Gastrocnemius medialis (tissue), 4 donors: ENCODE measurements at regions not wholly inside any gene's neighbourhood (a gene's known extent, or its start where the extent isn't known, plus 50 kb on each side); places are given as distances from the start of the nearest gene placed in this dataset.

Source experiments
- ATAC-seq, 2 donors: fragments of 150-250 bp; one replicate each; pipeline ENCODE4 v1.9.1; 2016
- DNase-seq, 2 donors: peaks; one replicate each; pipeline ENCODE4 v3.0.0-alpha.2; 2019
- H3K27ac ChIP-seq, 4 donors: fragments of 200-600 bp; sonication (generic); 1 replicate in 1 of 4; 2 replicates in 3 of 4; pipeline ENCODE4 v1.5.1; 2016 to 2018; ENCODE audit warnings: mild to moderate bottlenecking in 2 of 4, moderate library complexity in 1 of 4
- H3K27me3 ChIP-seq, 3 donors: fragments of 200-600 bp; sonication (generic) in 2 of 3; 1 replicate in 1 of 3; 2 replicates in 2 of 3; pipeline versions ENCODE4 v1.5.1 to v1.6.0; 2016 to 2019; ENCODE audit warnings: mild to moderate bottlenecking in 1 of 3, moderate library complexity in 1 of 3
- H3K36me3 ChIP-seq, 2 donors: fragments of 200-600 bp; sonication (generic) in 1 of 2; one replicate each; pipeline ENCODE4 v1.5.1; 2017 to 2018
- H3K4me1 ChIP-seq, 2 donors: fragments of 200-600 bp; sonication (generic) in 1 of 2; one replicate each; pipeline ENCODE4 v1.5.1; 2016 to 2017; ENCODE audit warnings: mild to moderate bottlenecking in 2 of 2
- H3K4me3 ChIP-seq, 4 donors: fragments of 200-600 bp; sonication (generic) in 3 of 4; 1 replicate in 1 of 4; 2 replicates in 3 of 4; pipeline ENCODE4 v1.5.1; 2016 to 2019; ENCODE audit warnings: mild to moderate bottlenecking in 2 of 4
- H3K9me3 ChIP-seq, 3 donors: fragments of 200-600 bp; sonication (generic) in 2 of 3; 1 replicate in 1 of 3; 2 replicates in 2 of 3; pipeline ENCODE4 v1.5.1; 2016 to 2019
- POLR2A ChIP-seq, 2 donors: fragments of 450-650 bp; IDR thresholded peaks; one replicate each; pipeline ENCODE4 v1.6.1; 2017; ENCODE audit warnings: antibody characterized with exemption in 2 of 2, mild to moderate bottlenecking in 2 of 2, moderate library complexity in 2 of 2
- in situ Hi-C, 4 donors: fragments of 200-750 bp; cut with MboI; loops; one replicate each; pipeline versions ENCODE4 v1.15.0 to v1.8.0; 2017; ENCODE audit warnings: low sequenced_read_pairs in 4 of 4
- intact Hi-C: fragments of 100-400 bp; cut with DNase I; formaldehyde crosslinking; loops from one replicate; pipeline ENCODE4 v1.15.1; 2023; ENCODE audit warnings: low total_unique reads
- TF ChIP-seq, protein P1 (sequence below), 5 experiments: fragments of 450-650 bp in 3 of 5; fragments of 200-600 bp in 2 of 5; sonication (generic) in 2 of 5; IDR thresholded peaks in 4 of 5; conservative IDR thresholded peaks in 1 of 5; 1 replicate in 4 of 5; 2 replicates in 1 of 5; pipeline ENCODE4 v1.5.1; 2016 to 2019; ENCODE audit warnings: antibody characterized with exemption in 5 of 5, mild to moderate bottlenecking in 3 of 5, moderate library complexity in 3 of 5

DNA sequence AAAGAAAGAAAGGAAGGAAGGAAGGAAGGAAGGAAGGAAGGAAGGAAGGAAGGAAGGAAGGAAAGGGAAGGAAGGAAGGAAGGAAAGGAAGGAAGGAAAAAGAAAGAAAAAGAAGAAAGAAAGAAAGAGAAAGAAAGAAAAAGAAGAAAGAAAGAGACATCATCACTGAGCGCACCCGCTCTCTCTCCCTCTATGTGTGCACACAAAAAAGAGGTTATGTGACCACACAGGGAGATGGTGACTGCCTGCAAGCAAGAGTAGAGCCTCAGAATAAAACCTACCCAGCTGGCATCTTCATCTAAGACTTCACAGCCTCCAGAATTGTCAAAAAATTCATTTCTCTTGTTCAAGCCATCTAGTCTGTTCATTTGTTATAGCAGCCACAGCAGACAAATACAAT, 1307.4 kb upstream of the ACVR2A start:
- TF ChIP-seq, protein P1, sequence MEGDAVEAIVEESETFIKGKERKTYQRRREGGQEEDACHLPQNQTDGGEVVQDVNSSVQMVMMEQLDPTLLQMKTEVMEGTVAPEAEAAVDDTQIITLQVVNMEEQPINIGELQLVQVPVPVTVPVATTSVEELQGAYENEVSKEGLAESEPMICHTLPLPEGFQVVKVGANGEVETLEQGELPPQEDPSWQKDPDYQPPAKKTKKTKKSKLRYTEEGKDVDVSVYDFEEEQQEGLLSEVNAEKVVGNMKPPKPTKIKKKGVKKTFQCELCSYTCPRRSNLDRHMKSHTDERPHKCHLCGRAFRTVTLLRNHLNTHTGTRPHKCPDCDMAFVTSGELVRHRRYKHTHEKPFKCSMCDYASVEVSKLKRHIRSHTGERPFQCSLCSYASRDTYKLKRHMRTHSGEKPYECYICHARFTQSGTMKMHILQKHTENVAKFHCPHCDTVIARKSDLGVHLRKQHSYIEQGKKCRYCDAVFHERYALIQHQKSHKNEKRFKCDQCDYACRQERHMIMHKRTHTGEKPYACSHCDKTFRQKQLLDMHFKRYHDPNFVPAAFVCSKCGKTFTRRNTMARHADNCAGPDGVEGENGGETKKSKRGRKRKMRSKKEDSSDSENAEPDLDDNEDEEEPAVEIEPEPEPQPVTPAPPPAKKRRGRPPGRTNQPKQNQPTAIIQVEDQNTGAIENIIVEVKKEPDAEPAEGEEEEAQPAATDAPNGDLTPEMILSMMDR (IDR thresholded peaks at IDR 0.05 in 4 of 5, conservative IDR thresholded peaks at IDR 0.05 in 1 of 5) = no peak
- no peak for TF ChIP-seq POLR2A (IDR thresholded peaks at IDR 0.05)
- intact Hi-C loops = no loop called here
- Histone ChIP-seq H3K4me1 (no peaks in the 10 kb centered on the region), H3K36me3 (no peaks in the 10 kb centered on the region), H3K9me3 (no peaks in the 10 kb centered on the region), H3K4me3 (no peak overlapping the region), H3K27me3 (no peaks in the 10 kb centered on the region), H3K27ac (no peak overlapping the region)
- no peak for ATAC-seq
- no peak for DNase-seq
- in situ Hi-C loops = no loop called here

DNA sequence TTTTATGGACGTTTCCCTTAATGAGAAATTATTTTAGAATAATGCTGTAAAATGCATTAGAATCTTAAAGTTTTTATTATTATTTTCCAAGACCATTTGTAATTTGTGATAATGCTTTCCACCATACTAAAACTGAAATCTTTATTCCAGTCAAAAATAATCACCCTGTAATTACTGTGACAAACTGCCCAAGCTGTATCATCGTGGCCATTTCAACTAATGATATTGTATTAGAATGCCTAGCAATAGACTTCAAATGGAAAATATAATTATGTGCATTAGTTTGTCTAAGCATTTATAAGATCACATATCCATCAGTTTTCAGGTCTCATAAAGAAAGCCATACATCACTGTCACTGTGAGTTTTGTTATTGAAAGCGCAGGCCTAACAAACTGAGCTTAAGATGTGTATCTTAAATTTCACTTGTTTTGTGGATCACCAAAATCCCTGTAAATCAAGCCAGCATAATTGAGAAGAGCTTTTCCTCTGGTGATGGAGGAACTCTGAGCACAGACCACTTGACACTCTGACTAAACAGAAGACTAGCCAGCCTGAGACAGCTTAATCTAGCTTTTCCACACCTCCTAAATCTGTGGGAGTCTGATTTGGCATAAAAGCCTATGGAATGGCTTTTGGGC, 1312.2 kb upstream of the ACVR2A start:
- no peak for TF ChIP-seq POLR2A (IDR thresholded peaks at IDR 0.05)
- TF ChIP-seq, protein P1 (IDR thresholded peaks at IDR 0.05 in 4 of 5, conservative IDR thresholded peaks at IDR 0.05 in 1 of 5) = no peak

DNA sequence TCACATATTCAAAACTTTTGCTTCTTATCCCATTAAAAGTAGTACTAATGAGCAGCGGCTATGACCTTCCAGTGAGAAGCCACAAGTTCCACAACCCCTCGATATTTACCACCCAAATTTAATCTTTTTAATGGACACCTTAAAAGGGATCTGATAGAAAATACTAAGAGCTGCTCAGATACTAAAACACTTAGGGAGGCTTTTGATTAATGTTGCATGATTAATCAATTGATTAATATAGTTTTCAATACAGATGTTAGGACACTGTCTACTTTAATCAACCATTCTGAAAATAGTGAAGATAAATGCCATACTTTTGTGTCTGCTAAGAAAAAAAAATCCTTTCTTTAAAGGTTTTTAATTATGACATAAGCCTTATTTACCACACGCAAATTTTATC, 1312.8 kb upstream of the ACVR2A start:
- in situ Hi-C loops = no loop called here
- Histone ChIP-seq H3K27ac (no peak overlapping the region), H3K4me3 (no peak overlapping the region), H3K36me3 (no peaks in the 10 kb centered on the region), H3K4me1 (no peaks in the 10 kb centered on the region), H3K9me3 (no peaks in the 10 kb centered on the region), H3K27me3 (no peaks in the 10 kb centered on the region)
- TF ChIP-seq POLR2A (IDR thresholded peaks at IDR 0.05) = no peak
- TF ChIP-seq, protein P1 (IDR thresholded peaks at IDR 0.05 in 4 of 5, conservative IDR thresholded peaks at IDR 0.05 in 1 of 5) = no peak
- intact Hi-C loops = no loop called here
- ATAC-seq (no peak), DNase-seq (no peak)

More for the DNA sequence above, 1312.2 kb upstream of the ACVR2A start:
- H3K36me3 ChIP-seq = no peaks in the 10 kb centered on the region
- H3K27ac ChIP-seq = no peak overlapping the region
- no peaks in the 10 kb centered on the region for H3K27me3 ChIP-seq
- intact Hi-C loops (no loop called here), in situ Hi-C loops (no loop called here)
- ATAC-seq (no peak), DNase-seq (no peak)
- H3K4me1 ChIP-seq = no peaks in the 10 kb centered on the region
- no peaks in the 10 kb centered on the region for H3K9me3 ChIP-seq
- no peak overlapping the region for H3K4me3 ChIP-seq

- no peak for ATAC-seq
- TF ChIP-seq, protein P1 (IDR thresholded peaks at IDR 0.05 in 4 of 5, conservative IDR thresholded peaks at IDR 0.05 in 1 of 5) = no peak
- TF ChIP-seq POLR2A (IDR thresholded peaks at IDR 0.05) = no peak
These were observed 1313.9 kb upstream of the ACVR2A start for GRCh38 chr2:146530886-146531285.

GRCh38 chr2:146527166-146527565, 1317.7 kb upstream of the ACVR2A start:
- intact Hi-C loops = no loop called here
- DNase-seq = no peak
- no peaks in the 10 kb centered on the region for H3K9me3 ChIP-seq

More at GRCh38 chr2:146530886-146531285, 1313.9 kb upstream of the ACVR2A start:
- Histone ChIP-seq H3K4me3 (no peak overlapping the region), H3K27ac (no peak overlapping the region), H3K4me1 (no peaks in the 10 kb centered on the region), H3K36me3 (no peaks in the 10 kb centered on the region), H3K9me3 (no peaks in the 10 kb centered on the region), H3K27me3 (no peaks in the 10 kb centered on the region)
- DNase-seq = no peak
- in situ Hi-C loops (no loop called here), intact Hi-C loops (no loop called here)

More at GRCh38 chr2:146527166-146527565, 1317.7 kb upstream of the ACVR2A start:
- Histone ChIP-seq H3K4me1 (no peaks in the 10 kb centered on the region), H3K27me3 (no peaks in the 10 kb centered on the region), H3K27ac (no peak overlapping the region), H3K36me3 (no peaks in the 10 kb centered on the region), H3K4me3 (no peak overlapping the region)
- no peak for TF ChIP-seq POLR2A (IDR thresholded peaks at IDR 0.05)
- TF ChIP-seq, protein P1 (IDR thresholded peaks at IDR 0.05 in 4 of 5, conservative IDR thresholded peaks at IDR 0.05 in 1 of 5) = no peak
- in situ Hi-C loops = no loop called here
- ATAC-seq = no peak
